NCI-H2029 (cell line): ENCODE measurements at regions not wholly inside any gene's neighbourhood (a gene's known extent, or its start where the extent isn't known, plus 50 kb on each side); places are given as distances from the start of the nearest gene placed in this dataset.
"Not testable (repeated sequence)": the region's sequence is repeated elsewhere in the genome, so short reads cannot be mapped to it uniquely, and the experiment has no call there.

ENCODE experiments used
- DNase-seq: peaks from one replicate; lab custom pipeline; 2025; lab: John Stamatoyannopoulos, UW

- no peak for DNase-seq
Observed at GRCh38 chr9:75544815-75545214, 345.7 kb upstream of the PCSK5 start.

DNA sequence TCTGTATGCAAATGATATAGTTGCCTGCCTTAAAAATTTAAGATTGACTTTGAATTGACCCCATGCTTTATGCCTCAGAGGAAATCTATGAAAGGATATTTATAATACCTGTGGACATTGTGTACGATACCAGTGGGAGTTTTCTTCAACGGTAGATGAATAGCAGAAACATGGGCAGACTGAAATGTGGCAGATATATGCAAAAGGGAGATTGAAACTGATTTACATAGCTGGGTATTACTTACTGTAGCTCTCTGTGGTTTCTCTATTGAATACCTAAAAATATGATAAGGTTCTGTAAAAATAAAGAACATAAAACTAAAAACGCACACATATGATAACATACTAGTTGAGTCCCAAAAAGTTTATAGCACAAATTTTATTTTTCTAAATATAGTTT is 345.2 kb upstream of the PCSK5 start:
- DNase-seq = no peak

GRCh38 chr9:75548871-75549270 is 341.6 kb upstream of the PCSK5 start:
- DNase-seq = no peak

- DNase-seq = no peak
Observed at GRCh38 chr9:75551861-75552260, 338.6 kb upstream of the PCSK5 start.

DNA sequence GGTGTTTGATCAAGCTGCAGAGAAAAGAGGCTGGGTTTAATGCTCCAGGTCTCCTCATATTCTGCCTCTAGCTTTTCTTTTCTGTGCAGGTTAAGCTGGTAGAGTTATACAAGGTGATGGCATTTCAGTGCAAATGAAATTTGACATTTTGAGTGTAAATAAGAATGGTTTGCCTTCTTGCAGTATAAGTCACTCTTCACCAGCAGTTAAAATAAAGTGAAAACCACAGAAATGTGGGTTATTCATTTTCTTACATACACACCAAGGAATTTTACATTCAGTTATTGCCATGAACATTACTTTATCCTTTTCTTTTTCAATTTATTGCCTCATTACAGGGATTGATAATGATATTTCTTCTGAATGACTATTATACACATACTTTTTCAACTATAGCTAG is 337.5 kb upstream of the PCSK5 start:
- no peak for DNase-seq

- DNase-seq = not testable (repeated sequence)
Observed at GRCh38 chr9:75566813-75567212, 323.7 kb upstream of the PCSK5 start.

DNA sequence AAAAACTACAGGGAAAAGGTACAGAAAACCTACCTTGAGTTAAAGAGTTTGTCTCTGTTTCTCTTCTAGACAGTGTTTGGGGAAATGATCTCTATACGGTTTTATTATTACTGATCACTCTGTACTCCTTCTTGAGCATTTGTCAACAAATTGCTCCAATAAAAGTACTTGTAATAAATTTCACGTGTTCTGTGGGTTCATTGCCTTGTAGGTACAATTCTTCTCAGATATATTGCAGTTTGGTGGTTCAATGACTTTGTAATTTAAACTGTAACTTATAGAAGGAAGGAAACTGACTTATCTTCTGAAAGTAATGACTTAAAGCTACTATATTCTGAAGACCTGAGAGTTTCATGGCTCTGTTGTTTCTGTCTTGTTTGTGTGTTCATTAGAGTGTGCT is 319.9 kb upstream of the PCSK5 start:
- no peak for DNase-seq

DNA sequence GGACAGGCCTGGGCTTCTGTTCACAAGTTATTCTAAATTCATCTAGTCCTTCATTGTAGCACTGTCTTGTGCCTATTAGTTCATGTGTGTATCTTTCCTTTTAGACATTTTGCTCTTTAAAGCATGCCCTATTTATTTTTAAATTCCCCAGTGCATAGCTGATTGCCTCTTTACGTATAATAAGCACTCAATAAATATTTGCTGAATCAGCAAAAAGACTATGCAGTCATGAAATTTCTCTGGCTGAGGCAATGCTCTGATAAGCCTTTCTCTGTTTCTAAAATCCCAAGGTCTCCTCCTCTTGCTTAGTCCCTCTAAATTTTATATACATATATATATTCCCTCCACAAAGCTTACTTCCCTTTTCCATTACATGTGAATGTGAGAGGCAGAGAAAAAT is 315.9 kb upstream of the PCSK5 start:
- no peak for DNase-seq

GRCh38 chr9:75582870-75583269 is 307.6 kb upstream of the PCSK5 start:
- no peak for DNase-seq

GRCh38 chr9:75588808-75589207 is 301.7 kb upstream of the PCSK5 start:
- DNase-seq = no peak

- no peak for DNase-seq
Observed at GRCh38 chr9:75589497-75589896, 301.0 kb upstream of the PCSK5 start.

DNA sequence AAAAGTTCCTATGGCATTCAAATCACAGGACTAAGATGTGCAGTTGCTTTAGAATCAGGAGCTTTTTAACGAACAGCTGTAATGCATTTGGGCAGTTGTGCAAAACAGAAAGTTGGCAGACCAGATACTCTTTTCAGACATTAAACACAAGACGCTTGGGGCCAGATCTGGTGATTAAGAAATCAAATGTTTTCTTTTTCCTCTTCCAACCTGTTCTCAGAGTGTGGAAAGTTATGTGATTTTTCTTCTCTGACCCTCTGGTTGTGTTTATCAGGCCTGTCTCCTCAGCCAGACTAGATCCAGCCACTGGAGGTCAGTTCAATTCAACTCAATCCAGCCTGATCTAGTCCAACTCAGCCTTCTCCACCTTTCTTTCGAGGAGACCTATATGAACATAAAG is 298.5 kb upstream of the PCSK5 start:
- DNase-seq = no peak

GRCh38 chr9:75592586-75592985 is 297.9 kb upstream of the PCSK5 start:
- DNase-seq = no peak

GRCh38 chr9:75593920-75594319 is 296.6 kb upstream of the PCSK5 start:
- no peak for DNase-seq

- DNase-seq = no peak
Observed at GRCh38 chr9:75599126-75599525, 291.3 kb upstream of the PCSK5 start.

GRCh38 chr9:75601280-75601679 is 289.2 kb upstream of the PCSK5 start:
- no peak for DNase-seq

GRCh38 chr9:75602060-75602459 is 288.4 kb upstream of the PCSK5 start:
- no peak for DNase-seq

- no peak for DNase-seq
Observed at GRCh38 chr9:75604661-75605060, 285.8 kb upstream of the PCSK5 start.

DNA sequence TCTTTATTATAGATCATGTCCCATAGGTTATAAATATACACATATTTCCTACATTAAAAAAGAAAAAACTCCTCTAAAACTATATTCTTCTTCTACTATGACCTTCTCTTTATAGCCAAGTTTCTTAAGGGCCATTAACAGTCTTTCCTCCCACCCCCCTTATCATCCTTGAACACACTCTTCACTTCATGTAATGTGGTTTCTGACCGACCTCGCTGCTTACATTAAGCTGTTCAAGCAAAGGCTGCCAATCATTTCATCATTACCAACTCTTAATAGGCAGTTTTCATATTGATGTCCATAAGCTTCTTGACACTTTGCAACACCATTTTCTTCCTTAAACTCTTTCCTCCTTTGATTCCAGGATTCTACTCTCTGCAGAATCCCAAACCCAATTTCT is 283.0 kb upstream of the PCSK5 start:
- no peak for DNase-seq

GRCh38 chr9:75609401-75609800 is 281.1 kb upstream of the PCSK5 start:
- DNase-seq = no peak

- no peak for DNase-seq
Observed at GRCh38 chr9:75610246-75610645, 280.2 kb upstream of the PCSK5 start.

- peak; percentile 29 for DNase-seq
Observed at GRCh38 chr9:75612205-75612604, 278.3 kb upstream of the PCSK5 start.

- no peak for DNase-seq
Observed at GRCh38 chr9:75612754-75613153, 277.7 kb upstream of the PCSK5 start.

GRCh38 chr9:75615284-75615683 is 275.2 kb upstream of the PCSK5 start:
- peak; percentile 90 for DNase-seq

DNA sequence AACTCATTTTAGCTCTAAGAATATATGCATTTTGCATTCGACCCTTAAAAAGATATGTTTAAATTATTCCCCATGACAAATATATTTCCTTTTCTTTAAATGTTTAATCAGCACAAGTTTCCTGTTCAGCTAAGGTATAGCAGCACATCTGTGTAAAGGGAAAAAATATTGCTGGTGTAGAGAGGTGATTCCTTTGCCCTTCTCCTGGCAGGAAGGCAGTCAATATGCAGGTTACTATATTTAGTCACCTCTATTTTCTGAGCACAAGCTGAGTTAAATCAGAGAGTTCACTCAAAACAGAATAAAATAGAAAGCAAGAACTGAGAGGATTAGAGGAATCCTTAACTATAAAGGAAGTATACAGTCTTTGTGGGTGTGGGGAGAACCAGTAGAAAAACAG is 274.4 kb upstream of the PCSK5 start:
- DNase-seq = no peak
